Inflammatory macrophage treated with lipopolysaccharide for 1 hour (primary cell): ENCODE measurements at regions not wholly inside any gene's neighbourhood (a gene's known extent, or its start where the extent isn't known, plus 50 kb on each side); places are given as distances from the start of the nearest gene placed in this dataset.

Experiments
- DNase-seq, 2 donors: peaks; one replicate each; pipeline ENCODE4 v3.0.0-alpha.2; 2020 to 2022

DNA sequence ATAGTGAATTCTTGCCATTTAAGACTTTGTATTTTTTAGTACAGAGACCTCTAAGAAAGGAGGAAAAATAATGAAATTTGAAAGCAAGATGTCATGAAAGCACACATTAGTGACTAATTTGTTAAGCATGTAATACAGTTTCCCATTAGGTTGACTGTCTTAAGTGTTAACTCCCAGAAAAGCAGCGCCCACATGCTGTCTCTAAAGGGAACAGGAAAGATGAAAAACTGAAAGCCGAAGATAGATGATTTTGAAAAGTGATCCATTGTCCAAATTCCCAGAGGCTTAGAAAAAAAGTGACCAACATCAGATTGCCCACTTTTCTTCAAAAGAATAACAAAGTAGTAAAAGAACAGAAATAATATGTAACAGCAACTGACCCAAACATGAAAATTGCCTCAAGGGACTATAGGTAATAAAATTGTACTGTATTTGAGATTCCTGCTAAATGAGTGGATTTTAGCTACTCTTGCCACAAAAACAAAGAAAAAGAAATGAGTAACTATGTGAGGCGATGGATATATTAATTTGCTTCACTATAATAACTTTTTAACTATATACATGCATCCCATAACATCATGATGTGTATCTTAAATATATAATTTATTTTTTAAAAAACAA, 83.2 kb upstream of the OGFRL1 start:
- no peak for DNase-seq

DNA sequence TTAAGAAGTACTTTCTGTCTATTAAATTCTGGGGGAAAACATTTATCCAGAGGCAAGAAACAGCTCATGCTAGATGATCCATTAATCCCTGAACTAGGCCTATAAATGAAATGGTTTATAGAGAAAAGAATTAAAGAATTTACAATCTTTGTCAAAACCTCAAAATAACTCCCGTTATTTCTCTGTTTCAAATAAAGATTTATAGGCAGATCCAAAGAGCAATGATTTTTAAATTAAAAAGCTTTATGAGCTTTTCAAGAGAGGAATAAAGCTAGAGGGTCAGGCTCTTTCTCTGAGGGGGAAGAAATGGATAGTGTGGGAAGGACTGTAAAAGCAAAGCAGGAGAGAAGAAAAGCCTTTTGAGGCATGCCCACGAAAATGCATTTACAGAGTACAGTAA, 82.5 kb upstream of the OGFRL1 start:
- DNase-seq: no peak

DNA sequence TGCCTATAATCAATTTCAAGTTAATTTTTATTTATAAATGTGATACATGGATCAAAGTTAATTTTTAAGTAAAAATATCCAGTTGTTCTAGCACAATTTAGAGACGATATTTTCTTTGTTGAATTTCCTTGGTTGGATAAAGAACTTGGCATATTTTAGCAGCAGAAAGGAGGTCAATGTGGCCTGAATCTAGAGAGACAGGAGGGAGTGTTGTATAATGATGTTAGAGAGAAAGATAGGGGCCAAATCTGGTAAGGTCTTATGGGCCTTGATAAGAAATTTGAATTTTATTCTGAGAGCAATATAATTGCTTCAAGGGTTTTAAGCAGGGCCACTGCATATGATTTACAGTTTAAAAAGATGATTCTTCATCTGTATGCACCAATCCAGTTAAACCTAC, 79.4 kb upstream of the OGFRL1 start:
- DNase-seq: no peak

DNA sequence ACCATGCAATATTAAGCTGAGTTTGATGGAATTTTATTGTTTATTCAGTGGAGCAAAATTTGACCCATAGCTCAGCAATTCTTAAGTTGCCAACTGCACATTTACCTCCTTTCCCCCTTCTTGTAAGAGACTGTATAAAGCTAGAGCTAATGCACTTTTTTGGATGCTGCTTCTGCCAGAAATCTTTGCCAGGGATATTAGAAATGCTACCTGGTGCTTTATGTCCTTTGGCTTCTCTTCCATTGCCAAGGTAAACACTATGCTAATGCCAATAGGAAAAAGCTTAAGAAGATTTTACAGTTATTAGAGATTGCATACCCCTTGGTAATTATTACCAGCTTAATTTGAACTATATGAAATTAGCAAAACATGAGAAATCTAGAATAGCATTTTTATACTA, 79.0 kb upstream of the OGFRL1 start:
- no peak for DNase-seq

DNA sequence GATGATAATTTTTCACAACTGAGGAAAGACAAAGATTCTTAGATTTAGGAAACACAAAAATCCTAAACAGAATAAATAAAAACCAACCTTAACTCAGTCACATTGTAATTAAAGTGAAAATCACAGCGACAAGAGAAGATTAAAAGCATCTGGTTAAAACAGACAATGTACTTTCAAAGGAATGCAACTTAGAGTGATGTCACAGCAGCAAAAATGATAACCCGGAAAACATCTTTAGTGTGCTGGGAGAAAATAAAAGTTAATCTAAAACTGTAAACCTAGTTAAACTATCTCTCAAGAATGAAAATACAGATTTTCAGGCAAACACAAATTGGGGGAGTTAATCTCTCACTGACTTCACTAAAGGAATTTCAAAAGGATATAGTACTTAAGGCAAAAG, 76.8 kb upstream of the OGFRL1 start:
- DNase-seq: no peak

DNA sequence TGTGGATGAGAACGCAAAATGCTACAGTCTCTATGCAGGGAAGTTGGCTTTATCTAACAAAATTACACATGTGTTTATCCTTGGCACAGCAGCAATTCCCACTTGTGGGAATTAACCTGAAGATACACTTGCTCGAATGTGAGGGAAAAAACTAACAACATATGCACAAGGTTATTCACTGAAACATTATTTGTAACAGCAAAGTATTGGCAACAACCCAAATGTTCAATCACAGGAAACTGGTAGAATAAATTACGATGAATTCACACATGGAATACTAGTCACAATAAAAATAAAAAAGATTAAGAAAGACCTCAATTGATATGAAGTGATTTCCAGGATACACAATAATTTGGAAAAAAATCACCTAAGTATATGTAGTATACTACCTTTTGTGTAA, 68.1 kb upstream of the OGFRL1 start:
- DNase-seq: no peak

DNA sequence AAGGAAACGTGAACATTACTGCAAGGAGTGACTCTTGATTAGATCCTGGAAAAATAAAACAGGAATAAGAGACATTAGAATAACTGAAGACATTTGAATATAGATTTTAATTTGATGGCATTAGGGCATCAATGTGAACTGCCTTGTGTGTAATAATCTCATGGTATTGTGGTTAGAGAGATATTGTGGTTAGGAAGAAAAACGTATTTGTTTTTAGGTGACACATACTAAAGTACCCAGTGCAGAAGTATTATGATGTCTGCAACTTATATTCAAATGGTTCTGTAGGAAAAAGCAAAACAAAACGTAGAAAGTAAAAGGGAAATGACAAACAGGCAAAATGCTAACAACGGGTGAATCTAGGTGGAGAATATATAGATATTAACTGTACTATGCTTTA, 65.9 kb upstream of the OGFRL1 start:
- DNase-seq: no peak

DNA sequence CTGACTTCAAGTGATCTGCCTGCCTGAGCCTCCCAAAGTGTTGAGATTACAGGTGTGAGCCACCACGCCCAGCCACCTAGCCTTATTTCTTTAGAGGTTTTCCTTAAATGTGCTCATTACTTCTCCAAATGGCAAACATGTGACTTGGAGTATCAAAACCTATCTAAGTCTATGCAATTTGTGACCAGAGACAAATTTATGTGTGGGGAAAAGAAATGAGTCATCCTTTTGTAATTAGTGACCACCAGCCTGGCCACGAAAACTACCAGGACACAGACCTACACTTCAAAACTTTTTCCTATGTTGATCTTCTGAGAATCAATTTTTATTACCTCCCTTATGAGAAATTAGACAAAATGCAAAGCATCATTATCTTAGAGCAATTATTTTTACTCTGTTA, 64.6 kb upstream of the OGFRL1 start:
- no peak for DNase-seq

DNA sequence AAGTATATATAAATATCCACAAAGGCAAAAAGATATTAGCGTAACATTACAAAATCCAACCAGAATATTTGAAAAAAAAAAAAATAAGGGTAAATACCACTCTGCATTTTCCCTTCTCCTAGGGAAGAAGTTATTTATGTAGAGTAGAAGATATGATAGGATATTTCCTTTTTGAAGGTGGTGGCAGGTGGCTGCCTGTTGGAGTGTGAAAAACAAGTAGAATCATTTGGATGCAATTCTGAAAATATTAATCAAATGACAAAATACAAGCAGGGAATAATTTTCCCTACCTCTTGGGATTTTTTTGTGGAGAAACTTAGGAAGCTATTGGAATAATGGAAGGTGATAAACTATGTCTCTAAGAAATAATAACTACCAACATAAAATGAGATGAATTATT, 62.5 kb upstream of the OGFRL1 start:
- no peak for DNase-seq

DNA sequence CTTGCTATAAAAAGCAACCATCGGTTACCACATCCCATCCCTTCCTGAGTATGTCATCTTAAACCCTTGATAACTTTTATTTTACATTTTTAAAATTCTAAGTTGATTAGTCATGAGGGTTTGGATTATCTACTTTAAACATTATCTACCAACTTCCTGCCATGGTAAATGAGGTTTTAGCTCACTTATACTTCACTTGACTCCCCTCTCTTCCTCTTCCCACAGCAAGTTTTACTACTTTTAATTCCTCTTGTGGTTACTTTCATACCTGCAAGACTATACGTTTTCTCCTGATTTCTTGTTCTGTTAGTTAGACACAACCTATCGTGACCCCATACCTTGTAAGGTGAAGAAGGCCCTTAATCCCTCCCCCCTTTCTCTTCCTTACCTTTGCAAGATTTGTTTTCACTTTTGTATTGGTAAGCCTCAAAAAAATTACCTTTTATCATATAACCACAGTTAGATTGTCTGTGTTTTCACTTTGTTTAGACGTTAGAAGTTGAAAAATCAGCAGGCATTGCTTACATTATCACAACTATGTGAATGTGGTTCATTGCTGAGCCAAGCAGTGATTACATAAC, 60.1 kb upstream of the OGFRL1 start:
- no peak for DNase-seq

DNA sequence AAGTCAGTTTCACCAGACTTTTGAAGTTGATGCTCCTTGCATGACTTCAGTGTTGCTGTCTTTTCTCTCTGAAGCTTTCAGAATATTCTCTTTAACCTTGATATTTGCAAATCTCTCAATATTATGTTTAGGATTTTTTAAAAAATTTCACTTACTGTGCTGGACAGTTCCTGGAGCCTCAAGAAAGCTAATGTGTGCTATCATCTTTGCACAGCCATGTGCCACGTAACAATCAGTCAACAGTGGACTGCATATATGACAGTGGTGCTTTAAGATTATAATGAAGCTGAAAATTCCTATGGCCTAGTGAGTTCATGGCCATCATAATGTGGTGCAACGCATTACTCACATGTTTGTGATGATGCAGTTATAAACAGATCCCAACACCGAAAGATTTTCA, 59.1 kb upstream of the OGFRL1 start:
- DNase-seq: no peak

DNA sequence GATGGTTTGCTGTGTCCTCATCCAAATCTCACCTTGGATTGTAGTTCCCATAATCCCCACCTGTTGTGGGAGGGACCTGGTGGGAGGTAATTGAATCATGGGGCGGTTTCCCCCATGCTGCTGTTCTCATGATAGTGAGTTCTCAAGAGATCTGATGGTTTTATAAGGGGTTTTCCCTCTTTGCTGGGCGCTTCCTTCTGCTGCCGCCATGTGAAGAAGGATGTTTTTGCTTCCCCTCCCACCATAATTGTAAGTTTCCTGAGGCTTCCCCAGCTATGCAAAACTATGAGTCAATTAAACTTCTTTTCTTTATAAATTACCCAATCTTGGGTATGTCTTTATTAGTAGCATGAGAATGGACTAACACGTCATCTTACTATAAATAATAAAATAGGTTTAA, 55.7 kb upstream of the OGFRL1 start:
- peak; percentile 71 to 79 for DNase-seq

DNA sequence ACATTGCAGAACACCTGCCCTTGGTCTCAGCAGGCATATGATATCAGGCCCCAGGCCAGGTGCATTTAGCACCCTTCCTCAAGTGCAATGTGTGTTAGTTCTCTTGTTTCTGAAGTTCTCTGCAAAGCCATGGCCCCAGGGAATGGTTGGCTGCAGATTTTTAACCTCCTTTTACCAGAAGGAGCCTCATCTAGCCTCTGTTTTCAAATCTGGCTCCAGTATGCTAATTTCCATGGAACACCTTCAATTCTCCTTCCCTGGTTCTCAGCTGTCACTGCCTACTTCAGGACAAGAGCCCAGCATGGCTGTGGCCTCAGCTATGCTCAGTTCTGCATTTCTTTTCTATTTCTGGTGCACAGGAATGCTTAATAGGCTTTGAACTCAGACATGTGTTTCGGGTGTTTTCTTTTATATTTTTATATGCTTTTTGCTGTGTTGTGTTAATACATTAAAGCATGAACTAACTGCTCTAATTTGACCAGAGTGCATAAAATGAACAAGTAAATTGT, 51.6 kb upstream of the OGFRL1 start:
- DNase-seq: no peak

DNA sequence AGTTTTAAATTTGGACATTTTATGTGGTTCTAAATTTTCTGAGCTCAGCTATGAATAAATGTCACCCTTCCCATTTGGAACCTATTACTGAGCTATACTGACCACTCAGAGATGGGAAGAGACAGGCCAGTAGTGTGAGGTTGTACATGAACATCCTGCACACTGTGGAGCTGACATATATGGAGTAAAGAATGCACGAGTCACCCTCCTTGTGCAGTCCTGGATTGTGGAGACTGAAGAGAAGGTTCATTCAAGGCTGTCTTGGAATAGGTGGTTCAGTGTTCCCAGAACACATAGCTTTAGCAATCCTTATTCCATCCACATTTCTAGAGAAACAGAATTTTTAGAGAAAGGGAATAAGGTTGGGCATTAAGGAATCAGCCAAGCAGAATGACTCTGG, 50.3 kb upstream of the OGFRL1 start:
- no peak for DNase-seq
